ENCODE measurements at regions not wholly inside any gene's neighbourhood (a gene's known extent, or its start where the extent isn't known, plus 50 kb on each side); places are given as distances from the start of the nearest gene placed in this dataset.
"Not testable (repeated sequence)": the region's sequence is repeated elsewhere in the genome, so short reads cannot be mapped to it uniquely, and the experiment has no call there.

DNA sequence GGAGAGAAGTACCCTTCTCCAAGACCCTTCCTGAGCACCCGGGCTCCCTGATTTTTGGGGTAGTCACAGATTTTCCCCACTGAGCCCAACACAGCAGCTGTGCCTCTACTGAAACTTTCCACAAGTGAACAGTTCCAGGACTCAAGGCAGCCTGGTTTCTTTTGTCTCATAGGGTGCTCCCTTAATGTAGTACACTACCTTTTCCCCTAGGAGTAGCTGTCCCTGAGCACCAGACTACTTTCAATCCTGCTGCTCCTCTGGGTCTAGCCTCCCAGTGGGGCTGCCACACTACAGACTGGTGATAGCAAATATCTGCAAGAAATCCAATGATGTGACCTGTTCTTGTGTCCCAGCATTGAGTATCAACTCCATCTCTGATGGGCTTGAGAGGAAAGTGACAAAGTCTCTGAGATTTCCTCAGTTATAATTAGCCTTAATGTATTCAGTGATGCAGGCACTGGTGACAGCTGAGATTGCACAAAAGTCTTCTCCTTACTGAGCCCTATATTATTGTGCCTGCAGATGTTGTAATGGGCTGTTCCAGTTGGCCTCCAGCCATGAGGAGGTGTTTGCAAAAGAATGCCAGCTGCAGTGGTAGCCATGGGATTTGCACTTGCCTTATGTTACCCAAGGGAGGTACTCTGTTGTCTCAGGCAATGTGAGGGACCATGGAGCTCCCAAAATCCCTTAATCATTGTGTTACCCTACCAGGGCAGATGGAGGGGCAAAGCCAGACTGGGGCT lies 1802.5 kb downstream of the EFNA5 start:
- DNase-seq = no peak

GRCh38 chr5:105865834-105866233 lies 1804.9 kb downstream of the EFNA5 start:
- no peak for DNase-seq

DNA sequence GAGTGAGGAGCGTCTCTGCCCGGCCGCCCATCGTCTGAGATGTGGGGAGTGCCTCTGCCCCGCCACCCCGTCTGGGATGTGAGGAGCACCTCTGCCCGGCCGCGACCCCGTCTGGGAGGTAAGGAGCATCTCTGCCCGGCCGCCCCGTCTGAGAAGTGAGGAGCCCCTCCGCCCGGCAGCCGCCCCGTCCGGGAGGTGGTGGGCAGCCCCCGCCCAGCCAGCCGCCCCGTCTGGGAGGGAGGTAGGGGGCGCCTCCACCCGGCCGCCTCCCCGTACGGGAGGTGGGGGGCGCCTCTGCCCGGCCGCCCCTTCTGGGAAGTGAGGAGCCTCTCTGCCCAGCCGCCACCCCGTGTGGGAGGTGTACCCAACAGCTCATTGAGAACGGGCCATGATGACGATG lies 1811.4 kb downstream of the EFNA5 start:
- DNase-seq = not testable (repeated sequence)

- no peak for DNase-seq
These were observed 1821.0 kb downstream of the EFNA5 start for GRCh38 chr5:105849701-105850100.

DNA sequence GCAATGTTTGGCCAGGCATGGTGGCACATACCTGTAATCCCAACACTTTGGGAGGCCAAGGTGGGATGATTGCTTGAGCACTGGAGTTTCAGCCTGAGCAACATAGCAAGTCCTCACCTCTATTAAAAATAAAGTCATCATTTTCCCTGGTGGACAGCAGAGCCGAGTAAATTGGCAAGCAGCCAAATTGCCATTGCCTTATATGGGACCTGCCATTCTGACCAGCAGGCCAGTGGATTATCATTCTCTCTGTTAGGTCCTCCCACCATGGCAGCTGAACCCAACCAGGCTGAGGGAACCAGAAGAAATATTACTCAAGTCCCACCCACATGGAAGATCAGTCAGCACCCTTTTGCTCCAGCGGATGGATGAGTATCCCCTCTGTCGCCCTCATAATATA lies 1829.9 kb downstream of the EFNA5 start:
- DNase-seq = no peak

- DNase-seq = no peak
These were observed 1833.8 kb downstream of the EFNA5 start for GRCh38 chr5:105836887-105837286.

GRCh38 chr5:105836268-105836667 lies 1834.5 kb downstream of the EFNA5 start:
- no peak for DNase-seq

DNA sequence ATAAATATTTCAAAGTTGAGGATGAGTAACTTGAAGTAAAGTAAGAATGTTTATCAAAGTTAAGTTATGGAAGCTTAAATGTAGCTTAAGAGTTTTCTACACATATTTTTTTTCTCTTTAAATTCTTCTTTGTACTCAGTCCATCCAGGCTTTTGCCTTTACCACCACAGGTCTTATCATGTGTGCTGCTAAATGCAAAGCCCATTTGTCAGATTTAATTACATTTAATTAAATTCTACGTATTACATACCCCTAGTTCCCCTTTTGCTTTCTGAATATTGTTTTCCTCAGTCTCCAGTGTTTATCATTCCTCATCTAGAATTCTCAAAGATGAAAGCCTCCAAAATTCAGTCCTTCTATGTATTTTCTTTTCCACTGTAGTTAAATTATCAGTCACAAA lies 1841.9 kb downstream of the EFNA5 start:
- no peak for DNase-seq

DNA sequence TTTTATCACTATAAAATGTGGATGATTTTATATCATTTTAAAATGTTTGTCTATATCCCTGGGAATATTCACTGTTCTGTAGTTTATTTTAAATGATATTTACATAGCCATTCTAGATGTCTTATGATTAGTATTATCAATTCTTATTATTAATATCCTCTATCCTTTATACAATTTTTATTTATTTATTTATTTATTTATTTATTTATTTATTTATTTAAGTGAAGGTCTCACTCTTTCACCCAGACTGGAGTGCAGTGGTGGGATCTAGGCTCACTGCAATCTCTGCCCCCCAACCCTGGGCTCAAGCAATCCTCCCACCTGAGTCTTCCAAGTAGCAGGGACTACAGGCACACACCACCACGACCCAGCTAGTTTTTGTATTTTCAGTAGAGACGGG lies 1848.9 kb downstream of the EFNA5 start:
- DNase-seq = no peak

DNA sequence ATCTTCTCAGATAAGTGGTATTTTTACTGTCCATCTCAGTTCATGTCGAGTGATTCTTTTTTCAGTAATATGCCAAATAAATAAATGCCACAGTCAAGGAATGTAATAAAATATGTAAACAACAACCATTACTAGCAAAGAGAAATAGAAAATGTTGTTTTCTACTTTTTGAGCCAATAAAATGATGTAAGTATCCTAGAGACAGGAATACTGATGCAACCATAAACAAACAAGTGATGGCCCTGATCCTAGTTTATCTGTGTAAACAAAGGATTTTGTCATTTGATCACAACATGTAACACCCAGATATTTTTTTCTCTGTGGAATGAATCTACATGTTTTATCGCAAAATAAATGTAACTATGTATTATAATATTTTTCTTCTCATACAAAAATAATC lies 1852.8 kb downstream of the EFNA5 start:
- DNase-seq = no peak

DNA sequence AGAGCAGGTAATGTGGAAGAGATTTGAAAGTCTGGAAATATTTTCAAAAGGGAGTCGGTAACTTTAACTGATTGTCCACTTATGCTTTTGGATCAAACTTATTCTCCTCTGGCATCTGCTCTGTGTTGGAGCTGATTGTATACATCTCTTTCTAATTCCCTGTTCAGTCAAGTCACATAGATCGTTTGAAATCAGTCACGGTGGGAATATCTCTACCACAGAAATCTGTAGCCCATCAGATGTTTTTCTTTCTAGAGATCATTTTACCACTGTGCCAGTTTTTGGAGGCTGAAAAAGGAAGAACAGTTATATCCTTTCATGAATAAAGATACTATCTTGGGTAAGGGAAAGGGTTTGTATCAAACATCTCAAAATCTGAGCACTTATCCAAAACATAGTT lies 1853.3 kb downstream of the EFNA5 start:
- no peak for DNase-seq

GRCh38 chr5:105816961-105817360 lies 1853.8 kb downstream of the EFNA5 start:
- DNase-seq = no peak

DNA sequence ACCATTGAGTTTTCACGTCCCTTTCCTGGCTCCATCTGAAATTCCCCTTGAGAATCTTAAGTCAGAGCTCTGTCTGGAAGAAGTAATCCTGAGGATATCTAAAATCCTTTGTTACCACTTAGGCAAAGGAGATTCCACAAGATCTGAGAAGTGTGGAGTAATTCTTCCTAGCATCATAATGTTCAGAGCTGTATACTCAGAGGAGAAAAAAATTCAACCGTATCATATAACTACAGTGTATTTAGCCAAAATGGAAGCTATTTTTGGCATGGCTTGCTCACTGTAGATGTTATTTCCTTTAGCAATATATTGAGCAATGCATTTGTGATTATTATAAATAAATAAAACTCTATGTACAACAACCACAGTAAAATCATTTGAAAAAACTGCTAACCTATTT lies 1858.4 kb downstream of the EFNA5 start:
- DNase-seq = no peak

GRCh38 chr5:105807951-105808350 lies 1862.8 kb downstream of the EFNA5 start:
- no peak for DNase-seq

DNA sequence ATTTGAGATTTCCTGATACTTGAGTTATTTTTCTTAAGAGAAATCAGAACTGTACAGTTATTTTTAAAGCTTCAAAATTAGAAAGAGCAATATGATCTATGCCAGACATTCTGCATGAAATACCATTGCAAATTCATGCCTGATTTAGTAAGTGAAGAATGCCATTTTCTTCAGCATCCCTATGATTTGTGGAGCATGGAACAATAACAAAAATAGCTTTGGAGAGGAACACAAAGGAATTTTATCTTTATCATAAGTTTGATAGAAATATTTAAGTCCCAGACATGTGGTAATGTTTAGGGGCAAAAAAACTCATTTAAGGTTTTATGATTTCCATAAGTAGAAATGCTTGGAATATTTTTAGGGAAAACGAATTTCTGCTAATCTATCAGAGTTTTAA lies 1863.4 kb downstream of the EFNA5 start:
- no peak for DNase-seq

DNA sequence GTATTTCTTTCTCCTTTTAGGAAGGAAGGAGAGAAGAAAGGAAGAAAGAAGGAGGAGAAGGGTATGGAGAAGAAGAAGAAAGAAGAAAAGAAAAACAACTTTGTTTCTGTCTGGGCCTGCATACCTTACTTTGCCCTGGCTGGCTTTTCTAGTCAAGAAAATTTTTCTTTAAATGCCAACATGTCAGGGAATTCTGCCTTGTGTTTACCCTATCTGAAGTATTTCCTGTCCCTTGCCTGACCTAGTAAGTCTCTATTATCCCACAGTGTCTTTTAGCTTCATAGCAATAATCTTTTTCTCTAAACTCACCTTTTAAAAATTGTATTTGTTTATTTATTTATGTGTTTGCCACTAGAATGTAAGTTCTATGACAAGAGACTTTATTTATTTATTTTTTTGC lies 1864.1 kb downstream of the EFNA5 start:
- no peak for DNase-seq

GRCh38 chr5:105803431-105803830 lies 1867.3 kb downstream of the EFNA5 start:
- no peak for DNase-seq

DNA sequence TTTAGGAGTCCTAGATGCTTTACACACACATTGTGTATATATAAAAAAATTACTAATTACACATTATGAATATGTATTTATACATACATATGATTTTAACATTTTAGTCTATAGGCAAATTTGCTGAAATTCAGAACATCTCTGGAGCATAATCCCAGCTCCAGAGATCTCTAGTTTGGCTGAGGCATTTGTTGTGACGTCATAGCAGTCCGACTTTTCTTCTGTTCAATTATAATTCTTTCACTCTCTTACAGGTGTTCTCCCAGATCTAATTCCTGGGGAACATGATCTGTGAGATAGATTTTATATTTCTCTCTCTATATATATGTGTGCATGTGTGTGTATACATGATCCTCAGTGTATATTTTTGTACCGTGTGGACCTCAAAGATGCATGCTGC lies 1876.2 kb downstream of the EFNA5 start:
- no peak for DNase-seq

DNA sequence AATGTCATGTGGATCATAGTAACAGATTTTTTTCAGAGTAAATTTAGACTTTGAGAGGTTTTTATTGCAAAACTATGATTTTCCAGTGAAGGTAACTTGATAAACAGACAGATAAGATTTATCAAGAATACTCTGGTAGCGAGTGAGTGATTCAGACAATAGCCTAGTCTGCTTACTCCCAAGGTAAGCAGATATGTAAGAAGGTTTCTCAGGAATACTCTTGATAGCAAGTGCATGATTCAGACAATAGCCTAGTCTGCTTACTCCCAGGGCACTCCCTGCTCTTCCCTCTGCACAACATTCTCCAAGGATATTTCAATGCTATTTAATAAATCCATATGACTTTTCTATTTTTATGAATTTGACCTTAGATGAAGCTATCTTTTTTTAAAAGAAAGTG lies 1881.5 kb downstream of the EFNA5 start:
- no peak for DNase-seq

DNA sequence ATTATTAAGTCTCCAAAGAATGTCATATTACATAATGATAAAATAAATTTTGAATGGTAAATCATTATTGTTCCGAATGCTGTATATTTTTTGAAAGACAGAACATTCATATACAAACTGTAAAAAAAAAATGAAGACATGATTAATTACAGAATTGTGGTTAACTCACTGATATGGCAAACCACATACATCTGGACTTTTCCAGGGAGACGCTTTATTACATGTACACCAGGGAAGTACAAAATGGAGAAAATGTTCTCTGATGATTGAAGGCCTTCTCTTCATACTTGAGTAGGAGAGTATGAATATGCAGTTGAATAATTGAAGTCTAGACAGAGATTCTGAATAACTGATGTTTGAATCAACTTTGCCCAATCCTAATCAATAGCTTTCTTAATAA lies 1886.9 kb downstream of the EFNA5 start:
- DNase-seq = no peak

- no peak for DNase-seq
These were observed 1888.2 kb downstream of the EFNA5 start for GRCh38 chr5:105782501-105782900.

- no peak for DNase-seq
These were observed 1897.5 kb downstream of the EFNA5 start for GRCh38 chr5:105773241-105773640.

- DNase-seq = no peak
These were observed 1903.5 kb downstream of the EFNA5 start for GRCh38 chr5:105767267-105767666.

GRCh38 chr5:105762728-105763127 lies 1908.0 kb downstream of the EFNA5 start:
- DNase-seq = no peak

- no peak for DNase-seq
These were observed 1916.7 kb downstream of the EFNA5 start for GRCh38 chr5:105754056-105754455.

Data from hippocampal formation (tissue), 2 donors.